ENCODE measurements at regions not wholly inside any gene's neighbourhood (a gene's known extent, or its start where the extent isn't known, plus 50 kb on each side); places are given as distances from the start of the nearest gene placed in this dataset.
"Not testable (repeated sequence)": the region's sequence is repeated elsewhere in the genome, so short reads cannot be mapped to it uniquely, and the experiment has no call there.

GRCh38 chr5:100992354-100992753 is 89.3 kb upstream of the ST8SIA4 start:
- no peak for DNase-seq

GRCh38 chr5:100983601-100984000 is 80.5 kb upstream of the ST8SIA4 start:
- DNase-seq: not testable (repeated sequence)

GRCh38 chr5:100974082-100974481 is 71.0 kb upstream of the ST8SIA4 start:
- no peak for DNase-seq

GRCh38 chr5:100970646-100971255 is 67.7 kb upstream of the ST8SIA4 start:
- DNase-seq: no peak

GRCh38 chr5:100965291-100965690 is 62.2 kb upstream of the ST8SIA4 start:
- DNase-seq: no peak
